Hindlimb muscle (tissue), 1 donor: ENCODE measurements at regions not wholly inside any gene's neighbourhood (a gene's known extent, or its start where the extent isn't known, plus 50 kb on each side); places are given as distances from the start of the nearest gene placed in this dataset.
"Not testable (repeated sequence)": the region's sequence is repeated elsewhere in the genome, so short reads cannot be mapped to it uniquely, and the experiment has no call there.

ENCODE experiments used
- DNase-seq: peaks from one replicate; pipeline ENCODE4 v3.0.0-alpha.2; 2013

DNA sequence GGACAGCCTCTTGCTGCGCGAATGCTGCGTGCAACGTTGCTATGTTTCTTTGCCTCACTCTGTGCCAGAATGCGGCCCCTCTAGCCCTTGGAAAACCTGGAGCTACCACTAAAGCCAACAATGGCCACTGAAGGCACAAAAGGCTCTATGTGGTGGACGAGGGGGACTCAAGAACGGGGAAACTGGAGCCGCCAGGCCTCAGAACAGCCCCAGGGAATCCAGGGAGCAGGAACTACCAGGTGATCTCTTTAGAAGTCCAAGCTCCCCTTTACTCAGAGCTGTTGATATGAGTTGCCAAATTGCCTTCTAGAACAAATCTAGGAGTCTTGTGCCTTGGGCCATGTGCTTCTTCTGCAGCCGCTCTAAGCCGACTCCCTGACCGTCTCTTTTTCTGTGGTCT, 113.8 kb upstream of the ERRFI1 start:
- no peak for DNase-seq

DNA sequence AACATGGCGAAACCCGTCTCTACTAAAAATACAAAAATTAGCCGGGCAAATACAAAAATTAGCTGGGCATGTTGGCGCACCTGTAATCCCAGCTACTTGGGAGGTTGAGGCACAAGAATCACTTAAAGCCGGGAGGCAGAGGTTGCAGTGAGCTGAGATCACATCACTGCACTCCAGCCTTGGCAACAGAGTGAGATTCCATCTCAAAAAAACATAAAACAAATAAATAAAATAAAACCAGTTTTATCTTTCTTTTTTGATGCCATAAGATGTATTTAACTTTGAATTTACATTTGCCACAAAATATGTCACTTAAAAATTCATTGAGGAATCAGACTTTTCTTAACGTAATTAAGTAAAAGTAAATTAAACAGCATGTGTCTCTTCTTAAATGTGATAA, 113.3 kb upstream of the ERRFI1 start:
- DNase-seq, result no peak

DNA sequence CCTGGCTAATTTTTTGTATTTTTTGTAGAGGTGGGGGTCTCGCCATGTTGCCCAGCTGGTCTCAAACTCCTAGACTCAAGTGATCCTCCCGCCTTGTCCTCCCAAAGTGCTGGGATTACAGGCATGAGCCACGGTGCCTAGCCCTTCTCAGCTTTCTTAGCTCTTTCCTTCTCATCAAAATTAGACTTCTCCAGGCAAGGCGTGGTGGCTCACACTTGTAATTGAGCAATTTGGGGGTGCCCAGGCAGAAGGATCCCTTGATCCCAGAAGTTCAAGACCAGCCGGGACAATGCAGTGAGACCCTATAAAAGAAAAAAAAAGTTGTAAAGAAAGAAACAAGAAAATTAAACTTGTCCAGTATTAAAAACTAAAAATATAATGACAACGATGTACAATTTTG, 112.6 kb upstream of the ERRFI1 start:
- DNase-seq, result no peak

DNA sequence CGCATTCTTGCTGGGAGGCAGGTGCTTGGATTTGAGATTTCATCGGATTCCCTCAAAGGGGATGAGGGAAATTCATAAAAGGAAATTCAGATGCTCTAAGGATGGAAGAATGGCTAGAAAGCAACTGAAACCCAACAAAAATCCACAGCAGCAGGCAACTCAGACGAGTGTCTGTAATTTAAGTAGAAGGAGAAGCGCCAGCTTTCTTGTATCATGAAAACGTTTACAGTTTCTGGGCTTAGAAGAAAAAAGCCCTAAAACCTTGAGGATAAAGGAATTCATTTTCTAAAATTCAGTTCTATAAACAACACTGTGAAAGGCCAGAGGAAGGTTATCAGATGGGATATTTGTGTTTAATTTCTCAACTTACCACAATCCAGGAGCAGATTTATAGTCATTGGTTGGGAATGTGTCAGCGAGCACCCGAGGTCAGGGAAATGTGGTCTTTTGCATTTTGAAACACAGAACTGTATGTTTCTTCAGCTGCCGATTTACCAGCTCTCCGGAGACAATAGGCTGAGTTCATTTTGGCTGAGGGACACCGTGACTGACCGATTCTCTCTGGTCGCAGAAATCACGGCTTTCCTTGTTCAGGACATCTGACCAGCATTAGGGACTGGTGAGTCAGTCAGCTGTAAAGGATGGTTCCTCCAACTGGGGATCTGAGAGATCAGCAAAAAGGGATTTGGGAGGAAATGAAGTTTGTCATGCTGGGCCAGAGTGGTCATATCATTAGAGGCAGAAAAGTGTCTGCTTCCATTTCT, 111.6 kb upstream of the ERRFI1 start:
- peak; percentile 68 for DNase-seq

DNA sequence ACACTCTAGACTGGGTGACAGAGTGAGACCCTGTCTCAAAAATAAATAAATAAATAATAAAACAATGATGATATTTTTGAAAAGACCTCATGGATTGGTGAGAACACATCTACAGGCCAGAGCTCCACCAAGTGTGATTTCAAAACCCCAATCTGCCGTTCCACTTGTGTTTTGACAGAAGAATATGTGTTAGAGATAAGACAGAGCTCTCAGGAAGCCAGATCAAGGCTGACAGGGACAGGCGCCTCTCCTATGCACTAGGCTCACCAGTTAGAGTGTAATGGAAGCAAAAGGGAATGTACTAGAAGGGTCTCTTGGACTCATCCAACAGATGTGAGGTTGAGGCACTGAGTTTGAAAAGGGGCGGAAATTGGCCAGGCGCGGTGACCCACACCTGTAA, 110.7 kb upstream of the ERRFI1 start:
- no peak for DNase-seq

DNA sequence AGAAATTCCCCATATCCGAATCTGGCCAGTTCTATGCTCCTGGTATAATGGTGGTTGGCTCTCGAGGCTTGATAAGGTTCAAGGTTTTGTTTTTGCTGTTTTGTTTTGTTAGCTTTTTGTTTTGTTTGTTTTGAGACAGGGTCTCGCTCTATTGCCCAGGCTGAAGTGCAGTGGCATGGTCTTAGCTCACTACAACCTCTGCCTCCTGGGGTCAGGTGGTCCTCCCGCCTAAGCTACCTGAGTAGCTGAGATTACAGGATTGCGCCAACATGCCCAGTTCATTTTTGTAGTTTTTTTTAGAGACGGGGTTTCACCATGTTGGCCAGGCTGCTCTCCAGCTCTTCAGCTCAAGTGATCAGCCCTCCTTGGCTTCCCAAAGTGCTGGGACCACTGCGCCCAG, 109.1 kb upstream of the ERRFI1 start:
- no peak for DNase-seq

DNA sequence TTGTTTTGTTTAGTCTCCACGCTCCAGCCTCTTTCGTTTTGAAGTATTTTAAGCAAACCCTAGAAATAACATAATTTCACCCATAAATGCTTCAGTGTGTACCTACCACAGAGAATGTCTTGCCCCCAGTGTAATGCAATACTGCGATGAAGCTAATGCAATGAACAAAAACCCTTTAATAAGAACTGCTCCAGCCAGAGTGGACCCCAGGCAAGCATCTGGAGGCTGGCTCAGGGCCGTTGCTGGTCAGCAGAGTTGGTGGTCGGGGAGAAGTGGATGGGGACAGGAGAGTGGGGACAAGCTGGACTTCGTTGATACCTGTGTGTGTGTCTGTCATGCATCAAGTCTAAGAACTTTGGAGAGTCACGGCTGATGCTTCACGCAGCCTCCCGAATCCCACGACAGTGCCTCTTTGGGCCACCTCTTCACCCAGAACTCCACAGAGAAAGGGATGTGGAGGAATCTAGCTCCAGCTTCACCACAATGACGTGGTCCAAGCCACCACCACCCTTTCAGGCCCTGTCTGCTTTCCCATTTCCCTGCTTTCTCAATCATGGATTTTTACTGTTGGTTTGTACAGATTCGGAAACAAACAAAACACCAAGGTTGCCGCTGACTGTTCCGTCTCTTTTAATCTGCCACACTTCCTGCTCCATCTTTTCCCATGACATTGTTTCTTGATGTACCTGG, 108.6 kb upstream of the ERRFI1 start:
- DNase-seq, result no peak

DNA sequence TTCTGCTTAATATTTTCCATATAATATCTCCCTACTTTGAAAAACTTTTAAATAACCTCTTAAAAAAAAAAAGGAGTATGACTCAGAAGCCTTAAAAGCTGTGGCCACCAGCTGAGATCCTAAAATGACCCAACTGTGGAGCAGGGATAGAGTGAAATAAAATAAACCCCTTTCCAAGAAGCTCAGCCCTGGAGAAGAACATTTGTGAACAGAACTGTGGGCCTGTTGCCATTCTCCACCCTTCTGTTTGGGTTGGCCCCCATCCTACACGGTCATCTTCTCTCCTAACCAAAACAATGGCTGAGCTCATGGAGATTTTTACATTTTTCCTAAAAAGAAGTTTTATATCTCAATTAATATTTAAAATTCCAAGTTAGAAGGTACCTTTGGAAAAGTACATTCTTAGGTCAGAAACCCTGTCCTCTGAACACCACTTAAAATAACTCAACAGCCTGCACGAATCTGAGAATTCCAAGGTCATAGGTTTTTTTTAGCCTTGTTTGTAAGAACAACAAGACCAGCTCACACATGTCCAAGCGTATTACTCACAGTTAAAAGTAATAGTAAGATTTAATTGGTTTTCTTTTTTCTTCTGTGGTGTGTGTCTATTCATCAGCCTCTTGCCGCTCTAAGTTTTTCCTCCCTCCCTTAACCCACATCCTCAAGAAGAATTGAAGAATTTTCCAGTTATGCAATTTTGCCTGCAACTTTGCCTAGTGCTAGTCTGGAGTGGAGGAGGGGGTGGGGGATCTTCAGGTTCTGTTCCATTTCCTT, 107.7 kb upstream of the ERRFI1 start:
- peak; percentile 74 for DNase-seq

DNA sequence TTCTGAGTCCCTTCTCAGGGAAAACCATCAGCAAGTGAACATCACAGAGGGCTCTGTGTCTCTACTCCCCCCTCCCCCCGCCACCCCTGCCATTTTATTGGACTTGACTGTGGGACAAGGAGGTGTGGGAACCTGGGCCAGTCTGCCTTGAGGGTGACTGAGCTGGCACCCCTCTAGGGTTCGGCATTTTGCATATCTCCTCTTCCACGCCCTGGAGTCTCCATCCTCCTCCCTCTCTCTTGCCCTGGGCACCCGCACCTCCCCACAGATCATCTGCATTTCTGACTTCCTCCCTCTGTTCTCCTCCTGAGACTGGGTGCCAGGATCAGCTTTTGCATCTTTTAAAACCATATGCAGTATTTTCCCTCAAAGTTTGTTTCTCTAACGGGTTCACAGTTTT, 107.1 kb upstream of the ERRFI1 start:
- no peak for DNase-seq

DNA sequence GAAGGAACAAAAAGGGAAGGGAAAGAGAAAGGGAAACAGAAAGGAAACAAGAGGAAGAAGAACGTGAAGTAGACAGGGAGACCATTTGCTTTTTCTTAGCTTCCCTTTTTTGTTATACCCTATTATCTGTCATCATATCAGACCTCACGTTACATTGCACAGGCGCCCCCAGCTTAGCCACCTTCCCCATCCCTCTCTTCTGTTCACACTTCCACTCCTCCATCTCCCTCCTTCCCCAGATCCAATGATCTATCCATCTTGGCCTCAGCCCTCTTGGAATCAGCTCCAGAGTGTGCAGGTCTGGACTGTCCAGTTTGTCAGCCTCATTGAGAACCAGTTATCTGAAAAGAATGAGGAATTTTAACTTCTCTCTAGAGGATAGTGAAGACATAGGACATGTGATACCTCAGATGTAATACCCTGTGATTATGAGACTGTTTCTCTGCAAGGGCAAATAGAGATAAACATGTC, 101.1 kb upstream of the ERRFI1 start:
- DNase-seq, result no peak

DNA sequence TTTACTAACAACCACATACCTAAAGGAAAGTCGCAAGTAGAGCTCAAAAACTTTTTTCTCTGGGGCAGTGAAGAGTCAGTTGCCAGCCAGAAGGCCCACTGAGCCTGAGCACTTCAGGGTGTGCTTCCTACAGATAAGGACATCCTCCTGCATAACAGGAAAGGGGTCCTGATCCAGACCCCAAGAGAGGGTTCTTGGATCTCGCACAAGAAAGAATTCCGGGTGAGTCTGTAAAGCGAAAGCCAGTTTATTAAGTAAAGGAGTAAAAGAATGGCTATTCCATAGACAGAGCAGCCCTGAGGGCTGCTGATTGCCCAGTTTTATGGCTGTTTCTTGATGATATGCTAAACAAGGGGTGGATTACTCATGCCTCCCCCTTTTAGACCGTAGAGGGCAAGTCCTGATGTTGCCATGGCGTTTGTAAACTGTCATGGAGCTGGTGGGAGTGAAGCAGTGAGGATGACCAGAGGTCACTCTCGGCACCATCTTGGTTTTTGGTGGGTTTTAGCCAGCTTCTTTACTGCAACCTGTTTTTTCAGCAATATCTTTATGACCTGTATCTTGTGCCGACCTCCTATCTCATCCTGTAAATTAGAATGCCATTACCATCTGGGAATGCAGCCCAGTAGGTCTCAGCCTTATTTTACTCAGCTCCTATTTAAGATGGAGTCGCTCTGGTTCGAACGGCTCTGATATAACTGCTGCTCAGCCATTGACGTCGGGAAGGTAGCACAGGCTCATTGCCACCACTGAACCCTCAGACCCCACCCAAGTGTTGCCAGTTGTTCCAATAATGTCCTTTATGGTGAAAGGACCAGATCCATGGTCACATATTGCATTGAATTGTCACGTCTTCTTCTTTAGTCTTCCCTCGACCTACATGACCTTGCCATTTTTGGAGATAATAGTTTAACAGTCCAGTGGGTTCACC, 96.6 kb upstream of the ERRFI1 start:
- no peak for DNase-seq

DNA sequence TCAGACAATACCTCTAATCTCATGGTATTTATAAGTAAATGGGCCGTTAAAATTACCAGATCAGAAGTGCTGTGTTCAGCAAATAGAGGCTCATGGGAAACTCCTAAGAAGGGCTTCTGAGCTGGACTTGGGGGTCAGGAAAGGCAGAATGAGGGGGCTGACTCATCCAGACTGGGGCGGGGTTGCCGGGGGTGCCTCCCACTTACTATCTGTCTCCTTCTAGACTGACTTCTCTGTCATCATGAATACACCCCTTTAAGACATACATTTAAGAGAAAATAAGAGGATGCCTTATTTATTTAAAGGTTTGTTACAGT, 96.0 kb upstream of the ERRFI1 start:
- no peak for DNase-seq

DNA sequence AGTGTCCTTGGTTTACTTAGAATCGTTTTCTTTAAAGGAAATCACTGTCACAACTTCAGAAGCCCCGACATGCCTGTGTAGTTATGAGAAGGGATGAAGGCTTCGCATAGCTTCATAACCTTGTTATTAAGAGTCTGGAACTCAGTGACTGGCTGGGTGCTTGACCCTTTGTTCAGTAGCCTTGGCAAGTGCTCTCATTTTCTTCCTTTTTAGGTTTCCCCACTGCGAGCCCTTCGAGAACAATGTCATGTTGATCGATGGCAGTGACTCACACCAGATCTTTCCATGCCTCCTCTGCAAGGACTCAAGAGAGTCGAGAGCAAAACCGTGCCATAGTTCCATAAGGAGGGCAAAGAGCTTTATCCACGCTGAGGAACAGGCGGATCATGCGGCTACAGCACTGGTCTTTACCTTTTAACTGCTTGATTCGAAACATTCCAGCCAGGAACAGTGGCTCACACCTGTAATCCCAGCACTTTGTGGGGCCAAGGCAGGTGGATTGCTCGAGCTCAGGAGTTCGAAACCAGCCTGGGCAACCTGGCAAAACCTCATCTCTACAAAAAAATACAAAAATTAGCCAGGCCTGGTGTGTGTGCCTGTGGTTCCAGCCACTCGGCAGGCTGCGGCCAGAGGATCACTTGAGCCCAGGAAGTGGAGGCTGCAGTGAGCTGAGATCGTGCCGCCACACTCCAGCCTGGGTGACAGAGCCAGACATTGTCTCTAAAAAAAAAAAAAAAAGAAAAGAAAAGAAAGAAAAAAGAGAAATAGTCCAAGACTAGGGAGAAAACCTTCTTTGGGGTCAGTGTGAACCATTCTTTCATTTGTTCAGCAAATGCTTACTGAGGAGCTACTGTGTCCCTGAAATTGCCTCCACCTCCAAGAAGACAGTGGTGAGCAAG, 95.4 kb upstream of the ERRFI1 start:
- no peak for DNase-seq

DNA sequence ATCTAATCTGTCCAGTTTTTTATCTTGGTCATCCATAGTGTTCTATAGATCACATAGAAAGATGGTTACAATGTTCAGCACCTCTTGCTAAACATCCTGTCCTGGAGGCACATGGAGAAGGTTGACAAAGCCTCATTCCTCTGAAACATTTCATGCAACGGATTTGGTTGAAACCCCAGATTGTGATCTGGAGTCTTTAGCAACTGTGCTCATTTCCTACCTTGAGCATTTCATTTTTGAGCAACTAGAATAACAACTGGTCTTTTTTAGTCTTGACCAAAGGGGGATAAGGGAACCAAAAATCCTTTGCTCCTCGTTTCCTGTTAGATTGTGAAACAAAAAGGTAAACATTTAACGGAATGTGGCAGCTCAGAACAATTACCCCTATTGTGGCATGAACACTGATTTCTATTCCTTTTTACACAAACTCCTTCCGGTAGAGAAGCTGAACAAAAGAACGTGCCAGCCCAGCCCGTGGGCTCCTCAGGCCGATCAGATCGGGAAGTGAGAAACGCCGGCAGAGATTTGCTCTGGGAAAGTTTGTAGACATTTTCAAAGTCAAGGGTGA, 94.7 kb upstream of the ERRFI1 start:
- no peak for DNase-seq

DNA sequence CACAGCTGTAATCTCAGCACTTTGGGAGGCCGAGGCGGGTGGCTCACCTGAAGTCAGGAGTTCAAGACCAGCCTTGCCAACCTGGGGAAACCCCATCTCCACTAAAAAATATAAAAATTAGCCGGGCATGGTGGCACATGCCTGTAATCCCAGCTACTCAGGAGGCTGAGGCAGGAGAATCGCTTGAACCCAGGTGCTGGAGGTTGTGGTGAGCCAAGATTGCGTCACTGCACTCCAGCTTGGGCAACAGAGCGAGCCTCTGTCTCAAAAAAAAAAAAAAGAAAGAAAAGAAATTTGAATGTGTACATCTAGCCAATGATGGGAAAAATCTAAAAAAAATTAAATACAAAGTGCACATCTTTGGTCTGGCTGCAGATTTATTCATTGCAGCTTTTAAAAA, 92.6 kb upstream of the ERRFI1 start:
- not testable (repeated sequence) for DNase-seq

DNA sequence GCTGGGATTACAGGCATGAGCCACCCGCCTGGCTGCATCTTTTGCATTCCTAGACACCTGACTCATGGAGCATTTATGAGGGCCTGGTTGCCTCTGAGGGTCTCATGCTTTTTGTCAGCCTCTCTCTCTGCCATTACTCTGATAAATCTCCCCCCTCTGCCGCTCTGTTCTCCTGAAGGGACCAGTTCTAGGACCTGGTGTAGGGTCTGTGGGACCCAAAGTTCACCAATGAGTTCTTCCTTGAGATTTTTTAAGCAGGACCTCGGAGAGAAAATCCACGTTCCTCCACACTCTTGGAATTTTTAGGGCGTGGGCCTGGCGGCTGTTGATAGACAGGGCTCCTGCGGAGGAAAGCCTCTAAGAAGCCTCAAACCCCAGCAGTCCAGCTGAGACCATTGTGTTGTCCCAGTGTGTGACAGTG, 91.9 kb upstream of the ERRFI1 start:
- no peak for DNase-seq

DNA sequence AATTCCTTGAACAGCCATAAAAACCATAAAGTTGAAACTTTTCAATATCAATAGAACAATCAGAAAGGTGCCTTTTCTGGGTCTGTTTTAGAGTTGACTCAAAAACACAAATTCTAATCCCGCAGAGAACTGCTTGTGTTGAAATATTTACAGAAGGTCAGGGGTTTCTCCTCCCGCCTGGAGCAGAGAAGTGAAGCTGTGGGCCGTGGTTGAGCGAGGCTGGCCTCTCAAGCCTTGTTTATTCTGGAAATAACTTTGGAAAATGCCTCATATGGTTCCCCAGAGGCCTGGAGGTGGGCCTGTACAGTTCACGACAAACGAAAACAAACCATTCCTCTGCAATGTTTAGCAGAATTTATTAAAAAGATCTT, 90.8 kb upstream of the ERRFI1 start:
- DNase-seq, result peak; percentile 75

DNA sequence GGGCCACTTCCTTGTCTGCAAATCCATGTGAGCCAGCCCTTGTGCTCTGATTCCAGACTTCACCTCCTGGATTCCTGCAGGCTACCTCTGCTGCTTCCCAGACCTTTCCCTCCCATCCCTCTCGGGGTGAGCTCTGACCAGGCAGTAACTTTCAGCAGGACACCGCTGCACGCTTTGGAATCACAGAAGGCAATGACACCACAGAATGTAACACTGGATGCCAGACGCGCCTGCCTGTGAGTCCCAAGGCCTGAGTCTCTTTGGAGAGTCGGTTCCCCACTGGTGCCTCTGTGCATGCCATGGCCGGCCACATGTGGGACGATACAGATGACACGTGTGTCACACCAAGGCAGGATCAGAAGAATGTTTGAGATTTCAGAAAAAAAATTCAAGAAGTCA, 89.7 kb upstream of the ERRFI1 start:
- DNase-seq, result no peak

DNA sequence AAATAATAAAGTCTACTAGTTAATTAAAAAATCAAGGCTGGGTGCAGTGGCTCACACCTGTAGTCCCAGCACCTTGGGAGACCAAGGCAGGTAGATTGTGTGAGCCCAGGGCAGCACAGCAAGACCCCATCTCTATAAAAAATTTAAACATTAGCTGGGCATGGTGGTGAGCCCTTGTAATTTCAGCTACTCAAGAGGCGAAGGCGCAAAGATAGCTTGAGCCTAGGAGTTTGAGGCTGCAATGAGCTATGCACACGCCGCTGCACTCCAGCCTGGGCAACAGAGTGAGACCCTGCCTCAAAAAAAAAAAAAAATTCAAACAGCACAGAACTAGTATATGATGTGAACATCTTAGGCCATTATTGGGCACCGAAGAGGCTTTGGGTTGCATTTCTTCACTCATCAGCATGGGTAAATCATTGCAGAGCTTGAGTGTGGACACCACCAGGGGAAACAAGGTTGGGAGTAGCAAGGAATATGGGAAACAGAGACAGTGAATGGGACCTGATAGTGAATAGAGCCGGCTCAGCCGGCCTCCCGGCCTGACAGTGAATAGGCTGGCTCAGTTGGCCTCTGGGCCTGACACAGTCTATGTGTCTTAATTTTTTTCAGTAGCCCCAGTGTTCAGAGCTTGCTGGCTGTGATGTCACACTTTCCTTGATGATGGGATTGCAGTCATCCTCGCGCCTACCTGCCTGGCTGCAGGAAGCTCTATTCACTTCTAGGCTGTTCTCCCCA, 89.1 kb upstream of the ERRFI1 start:
- DNase-seq, result no peak
